CD4-positive, CD25-positive, alpha-beta regulatory T cell (primary cell): ENCODE measurements at regions not wholly inside any gene's neighbourhood (a gene's known extent, or its start where the extent isn't known, plus 50 kb on each side); places are given as distances from the start of the nearest gene placed in this dataset.

ENCODE experiments used
- ATAC-seq, 2 donors: fragments of 150-1000 bp; cut with Tn5 transposase; one replicate each; pipeline ENCODE4 v1.10.0; 2021; ENCODE audit warnings: low read depth in 2 of 2, moderate number of reproducible peaks in 2 of 2, moderate library complexity in 1 of 2
- DNase-seq, 3 donors: peaks; one replicate each; pipeline versions ENCODE4 v3.0.0 to v3.0.0-alpha.2; 2012 to 2022; ENCODE audit warnings: mixed read lengths in 1 of 3
- H3K27ac ChIP-seq: one replicate; pipeline ENCODE4 v1.7.0; 2013; ENCODE audit warnings: mild to moderate bottlenecking, low read length; ENCODE audit not compliant: insufficient read depth, poor library complexity, severe bottlenecking
- H3K27me3 ChIP-seq: one replicate; pipeline ENCODE4 v1.7.0; 2013; ENCODE audit warnings: low read length; ENCODE audit not compliant: control insufficient read depth, insufficient read depth
- H3K36me3 ChIP-seq: one replicate; pipeline ENCODE4 v1.7.0; 2013; ENCODE audit warnings: mild to moderate bottlenecking, low read length, moderate library complexity; ENCODE audit not compliant: control insufficient read depth, insufficient read depth
- H3K4me1 ChIP-seq: 2 replicates; pipeline ENCODE4 v1.7.0; 2013; ENCODE audit warnings: mild to moderate bottlenecking, low read length; ENCODE audit not compliant: insufficient read depth, control insufficient read depth, poor library complexity, severe bottlenecking
- H3K4me3 ChIP-seq: one replicate; pipeline ENCODE4 v1.7.0; 2013; ENCODE audit warnings: low read depth, mild to moderate bottlenecking, low read length, moderate library complexity
- H3K9me3 ChIP-seq, 2 experiments: 1 replicate in 1 of 2; 2 replicates in 1 of 2; pipeline ENCODE4 v1.7.0; 2013; ENCODE audit warnings: low read length in 2 of 2, mild to moderate bottlenecking in 1 of 2, moderate library complexity in 1 of 2; ENCODE audit not compliant: control insufficient read depth in 2 of 2
- H3K27ac Mint-ChIP-seq, 3 donors: one replicate each; pipeline ENCODE4 v1.8.0; 2020 to 2022; ENCODE audit warnings: mild to moderate bottlenecking in 3 of 3, mixed read lengths in 3 of 3, moderate library complexity in 2 of 3
- H3K27me3 Mint-ChIP-seq: one replicate; pipeline ENCODE4 v1.8.0; 2022; ENCODE audit warnings: mild to moderate bottlenecking, mixed read lengths
- H3K36me3 Mint-ChIP-seq: one replicate; pipeline ENCODE4 v1.8.0; 2020; ENCODE audit warnings: mixed read lengths
- H3K4me1 Mint-ChIP-seq, 4 donors: one replicate each; pipeline ENCODE4 v1.8.0; 2020 to 2022; ENCODE audit warnings: mixed read lengths in 4 of 4, mild to moderate bottlenecking in 1 of 4
- H3K4me3 Mint-ChIP-seq, 4 donors: one replicate each; pipeline ENCODE4 v1.8.0; 2020 to 2022; ENCODE audit warnings: mild to moderate bottlenecking in 4 of 4, mixed read lengths in 4 of 4, moderate library complexity in 3 of 4
- H3K9me3 Mint-ChIP-seq, 7 donors: one replicate each; pipeline ENCODE4 v1.8.0; 2020 to 2022; ENCODE audit warnings: mixed read lengths in 7 of 7, mild to moderate bottlenecking in 3 of 7, moderate library complexity in 2 of 7

GRCh38 chr21:35303085-35303484 is 254.0 kb upstream of the RUNX1 start:
- DNase-seq, result no peak
- Histone ChIP-seq H3K36me3 (no peaks in the 10 kb centered on the region), H3K27me3 (peaks cover 2% of the 10 kb centered on the region), H3K4me1 (no peaks in the 10 kb centered on the region), H3K27ac (no peak overlapping the region), H3K9me3 (no peaks in the 10 kb centered on the region), H3K4me3 (no peak overlapping the region)
- H3K27me3 Mint-ChIP-seq, result peaks cover 16% of the 10 kb centered on the region
- H3K4me1 Mint-ChIP-seq, result no peaks in the 10 kb centered on the region
- H3K9me3 Mint-ChIP-seq, result peaks cover 0 to 1% (median 0%) of the 10 kb centered on the region in 7 donors
- no peak for ATAC-seq
- H3K36me3 Mint-ChIP-seq, result no peaks in the 10 kb centered on the region
- H3K27ac Mint-ChIP-seq, result no peak overlapping the region
- no peak overlapping the region for H3K4me3 Mint-ChIP-seq

GRCh38 chr21:35298757-35299156 is 249.7 kb upstream of the RUNX1 start:
- Mint-ChIP-seq H3K4me3 (no peak overlapping the region), H3K4me1 (peaks cover 0 to 3% (median 0%) of the 10 kb centered on the region in 4 donors)
- no peak for ATAC-seq

GRCh38 chr21:35297665-35298064 is 248.6 kb upstream of the RUNX1 start:
- Histone ChIP-seq H3K27me3 (no peaks in the 10 kb centered on the region), H3K4me1 (no peaks in the 10 kb centered on the region), H3K9me3 (no peaks in the 10 kb centered on the region), H3K4me3 (no peak overlapping the region), H3K27ac (no peak overlapping the region), H3K36me3 (no peaks in the 10 kb centered on the region)
- ATAC-seq (no peak), DNase-seq (no peak)
- Mint-ChIP-seq H3K27ac (no peak overlapping the region), H3K9me3 (peaks cover 0 to 3% (median 0%) of the 10 kb centered on the region in 7 donors), H3K4me3 (no peak overlapping the region), H3K27me3 (peaks cover 9% of the 10 kb centered on the region), H3K36me3 (no peaks in the 10 kb centered on the region), H3K4me1 (peaks cover 0 to 3% (median 0%) of the 10 kb centered on the region in 4 donors)

More at GRCh38 chr21:35298757-35299156, 249.7 kb upstream of the RUNX1 start:
- Histone ChIP-seq H3K27me3 (no peaks in the 10 kb centered on the region), H3K4me3 (no peak overlapping the region), H3K27ac (no peak overlapping the region), H3K4me1 (no peaks in the 10 kb centered on the region), H3K9me3 (no peaks in the 10 kb centered on the region), H3K36me3 (no peaks in the 10 kb centered on the region)
- DNase-seq, result no peak
- H3K27ac Mint-ChIP-seq, result no peak overlapping the region
- peaks cover 0 to 3% (median 0%) of the 10 kb centered on the region in 7 donors for H3K9me3 Mint-ChIP-seq
- no peaks in the 10 kb centered on the region for H3K36me3 Mint-ChIP-seq
- peaks cover 10% of the 10 kb centered on the region for H3K27me3 Mint-ChIP-seq

GRCh38 chr21:35294231-35294898 is 245.3 kb upstream of the RUNX1 start:
- ATAC-seq (no peak), DNase-seq (no peak)
- Mint-ChIP-seq H3K4me3 (no peak overlapping the region), H3K4me1 (peaks cover 0 to 3% (median 0%) of the 10 kb centered on the region in 4 donors), H3K27ac (no peak overlapping the region), H3K27me3 (peaks cover 9% of the 10 kb centered on the region), H3K36me3 (no peaks in the 10 kb centered on the region), H3K9me3 (peaks cover 0 to 3% (median 0%) of the 10 kb centered on the region in 7 donors)
- no peak overlapping the region for H3K4me3 ChIP-seq
- H3K4me1 ChIP-seq, result no peaks in the 10 kb centered on the region
- H3K36me3 ChIP-seq, result no peaks in the 10 kb centered on the region
- H3K27ac ChIP-seq, result no peak overlapping the region
- H3K9me3 ChIP-seq, result no peaks in the 10 kb centered on the region
- peaks cover 1% of the 10 kb centered on the region for H3K27me3 ChIP-seq

GRCh38 chr21:35291973-35292627 is 243.0 kb upstream of the RUNX1 start:
- no peak for DNase-seq
- Mint-ChIP-seq H3K27me3 (peaks cover 9% of the 10 kb centered on the region), H3K4me1 (no peaks in the 10 kb centered on the region), H3K36me3 (no peaks in the 10 kb centered on the region), H3K4me3 (no peak overlapping the region), H3K9me3 (peaks cover 0 to 14% (median 7%) of the 10 kb centered on the region in 7 donors), H3K27ac (no peak overlapping the region)
- ATAC-seq, result no peak
- Histone ChIP-seq H3K27ac (no peak overlapping the region), H3K9me3 (peaks cover 4 to 7% of the 10 kb centered on the region in 2 experiments), H3K36me3 (no peaks in the 10 kb centered on the region), H3K27me3 (peaks cover 6% of the 10 kb centered on the region), H3K4me1 (no peaks in the 10 kb centered on the region), H3K4me3 (no peak overlapping the region)

- no peaks in the 10 kb centered on the region for H3K4me1 ChIP-seq
- Mint-ChIP-seq H3K4me1 (no peaks in the 10 kb centered on the region), H3K27ac (no peak overlapping the region), H3K4me3 (no peak overlapping the region), H3K36me3 (no peaks in the 10 kb centered on the region), H3K27me3 (peaks cover 9% of the 10 kb centered on the region), H3K9me3 (peaks cover 1 to 20% (median 7%) of the 10 kb centered on the region in 7 donors)
- peaks cover 4 to 7% of the 10 kb centered on the region in 2 experiments for H3K9me3 ChIP-seq
- H3K27me3 ChIP-seq, result peaks cover 6% of the 10 kb centered on the region
- no peak overlapping the region for H3K27ac ChIP-seq
- ATAC-seq, result no peak
- H3K36me3 ChIP-seq, result no peaks in the 10 kb centered on the region
- no peak overlapping the region for H3K4me3 ChIP-seq
- no peak for DNase-seq
Measured at GRCh38 chr21:35291034-35291433, 241.9 kb upstream of the RUNX1 start.

GRCh38 chr21:35288238-35288637 is 239.1 kb upstream of the RUNX1 start:
- no peak overlapping the region for H3K27ac ChIP-seq
- Mint-ChIP-seq H3K4me1 (no peaks in the 10 kb centered on the region), H3K27ac (no peak overlapping the region), H3K9me3 (peaks cover 1 to 20% (median 7%) of the 10 kb centered on the region in 7 donors), H3K36me3 (no peaks in the 10 kb centered on the region), H3K27me3 (no peaks in the 10 kb centered on the region), H3K4me3 (no peak overlapping the region)
- no peak for ATAC-seq
- no peak for DNase-seq
- peaks cover 4 to 7% of the 10 kb centered on the region in 2 experiments for H3K9me3 ChIP-seq
- H3K4me1 ChIP-seq, result no peaks in the 10 kb centered on the region
- no peaks in the 10 kb centered on the region for H3K36me3 ChIP-seq
- peaks cover 6% of the 10 kb centered on the region for H3K27me3 ChIP-seq
- H3K4me3 ChIP-seq, result no peak overlapping the region

GRCh38 chr21:35284199-35284598 is 235.1 kb upstream of the RUNX1 start:
- ATAC-seq, result no peak
- Histone ChIP-seq H3K36me3 (no peaks in the 10 kb centered on the region), H3K27ac (no peak overlapping the region), H3K9me3 (peaks cover 4 to 7% of the 10 kb centered on the region in 2 experiments), H3K27me3 (peaks cover 4% of the 10 kb centered on the region), H3K4me1 (no peaks in the 10 kb centered on the region), H3K4me3 (no peak overlapping the region)
- Mint-ChIP-seq H3K36me3 (no peaks in the 10 kb centered on the region), H3K27me3 (peaks cover 4% of the 10 kb centered on the region), H3K27ac (no peak overlapping the region), H3K4me3 (no peak overlapping the region), H3K4me1 (no peaks in the 10 kb centered on the region), H3K9me3 (peaks cover 1 to 20% (median 7%) of the 10 kb centered on the region in 7 donors)
- DNase-seq, result no peak
